Keratinocyte (primary cell): ENCODE measurements at regions not wholly inside any gene's neighbourhood (a gene's known extent, or its start where the extent isn't known, plus 50 kb on each side); places are given as distances from the start of the nearest gene placed in this dataset.

Source experiments
- DNase-seq: peaks from one replicate; pipeline ENCODE4 v3.0.0-alpha.2; 2011; ENCODE audit warnings: low read depth, missing footprints, low spot score
- FAIRE-seq: peaks from 2 replicates; lab custom pipeline; 2011; peaks lifted over from hg19 to GRCh38; lab: Jason Lieb, UNC
- H2AFZ ChIP-seq: 2 replicates; pipeline ENCODE4 v1.6.0; 2012; ENCODE audit warnings: low read length, control low read depth, inconsistent platforms; ENCODE audit not compliant: control insufficient read depth
- H3K27ac ChIP-seq: 2 replicates; pipeline ENCODE4 v1.5.1; 2011; ENCODE audit warnings: low read length; ENCODE audit not compliant: control insufficient read depth, insufficient read depth
- H3K27me3 ChIP-seq: 3 replicates; pipeline ENCODE4 v1.6.0; 2011; ENCODE audit warnings: low read length; ENCODE audit not compliant: control insufficient read depth, insufficient read depth; ENCODE audit errors: extremely low read depth
- H3K36me3 ChIP-seq, 2 experiments: 2 replicates in 1 of 2; 3 replicates in 1 of 2; pipeline ENCODE4 v1.5.1; 2011; ENCODE audit warnings: low read length in 2 of 2, mild to moderate bottlenecking in 1 of 2; ENCODE audit not compliant: control insufficient read depth in 2 of 2, insufficient read depth in 2 of 2; ENCODE audit errors: extremely low read depth in 1 of 2
- H3K4me1 ChIP-seq: 3 replicates; pipeline ENCODE4 v1.5.1; 2011; ENCODE audit warnings: low read length; ENCODE audit not compliant: control insufficient read depth, insufficient read depth; ENCODE audit errors: extremely low read depth
- H3K4me2 ChIP-seq: 3 replicates; pipeline ENCODE4 v1.6.0; 2011; ENCODE audit warnings: low read depth, low read length; ENCODE audit not compliant: control insufficient read depth, insufficient read depth; ENCODE audit errors: extremely low read depth
- H3K4me3 ChIP-seq, 3 experiments: fragments of 200-600 bp in 1 of 3; sonication (generic) in 1 of 3; 2 replicates in 2 of 3; 3 replicates in 1 of 3; pipeline ENCODE4 v1.5.1; 2011 to 2016; ENCODE audit warnings: low read length in 3 of 3, mild to moderate bottlenecking in 3 of 3, control low read depth in 2 of 3, inconsistent platforms in 1 of 3, low read depth in 1 of 3, mixed read lengths in 1 of 3, mixed run types in 1 of 3, moderate library complexity in 1 of 3; ENCODE audit not compliant: control insufficient read depth in 2 of 3, insufficient read depth in 2 of 3; ENCODE audit errors: extremely low read depth in 1 of 3
- H3K79me2 ChIP-seq: 2 replicates; pipeline ENCODE4 v1.6.0; 2012; ENCODE audit warnings: low read length; ENCODE audit not compliant: control insufficient read depth, insufficient read depth
- H3K9ac ChIP-seq: 3 replicates; pipeline ENCODE4 v1.6.0; 2011; ENCODE audit warnings: low read length; ENCODE audit not compliant: control insufficient read depth, insufficient read depth; ENCODE audit errors: extremely low read depth
- H3K9me1 ChIP-seq: 3 replicates; pipeline ENCODE4 v1.6.0; 2011; ENCODE audit warnings: low read length; ENCODE audit not compliant: control insufficient read depth, insufficient read depth; ENCODE audit errors: extremely low read depth
- H3K9me3 ChIP-seq: 2 replicates; pipeline ENCODE4 v1.5.1; 2012; ENCODE audit warnings: low read depth, low read length; ENCODE audit not compliant: control insufficient read depth
- H4K20me1 ChIP-seq: 3 replicates; pipeline ENCODE4 v1.6.0; 2011; ENCODE audit warnings: low read length; ENCODE audit not compliant: control insufficient read depth, insufficient read depth; ENCODE audit errors: extremely low read depth
- CTCF ChIP-seq, 3 experiments: IDR thresholded peaks in 1 of 3; conservative IDR thresholded peaks in 1 of 3; optimal IDR thresholded peaks in 1 of 3; 2 replicates in 2 of 3; 3 replicates in 1 of 3; pipeline versions ENCODE3 to v1.5.1; 2011; ENCODE audit warnings: low read length in 3 of 3, mild to moderate bottlenecking in 3 of 3, moderate library complexity in 2 of 3, control low read depth in 1 of 3, inconsistent platforms in 1 of 3; ENCODE audit not compliant: insufficient read depth in 2 of 3; ENCODE audit errors: extremely low read depth in 1 of 3
- EZH2 ChIP-seq: IDR thresholded peaks from one replicate; pipeline ENCODE4 v1.6.1; 2012; ENCODE audit warnings: inconsistent platforms, mild to moderate bottlenecking, low read length, moderate library complexity
- dilution Hi-C: fragments of 300-500 bp; cut with MboI; formaldehyde crosslinking; loops from one replicate; pipeline ENCODE4 v1.7.0; 2020; ENCODE audit warnings: low sequenced_read_pairs; ENCODE audit not compliant: extremely low pct_ligation_motif_present

GRCh38 chr6:67886840-67887292 lies 748.2 kb upstream of the ADGRB3 start:
- H3K4me2 ChIP-seq: no peak overlapping the region
- H3K4me1 ChIP-seq: no peaks in the 10 kb centered on the region
- H3K9ac ChIP-seq: no peak overlapping the region
- no peaks in the 10 kb centered on the region for H3K36me3 ChIP-seq
- no peak overlapping the region for H2AFZ ChIP-seq
- no peak for FAIRE-seq
- H3K27me3 ChIP-seq: no peaks in the 10 kb centered on the region
- H3K27ac ChIP-seq: no peak overlapping the region
- no peaks in the 10 kb centered on the region for H3K79me2 ChIP-seq
- DNase-seq: no peak
- no peak overlapping the region for H3K4me3 ChIP-seq
- H3K9me3 ChIP-seq: no peaks in the 10 kb centered on the region
- no peaks in the 10 kb centered on the region for H3K9me1 ChIP-seq
- dilution Hi-C loops: no loop called here
- no peak for TF ChIP-seq CTCF (optimal IDR thresholded peaks at IDR 0.05 in 1 of 3, IDR thresholded peaks at IDR 0.05 in 1 of 3, conservative IDR thresholded peaks at IDR 0.05 in 1 of 3; ENCODE audit: extremely low read depth in 1 of 3, insufficient read depth in 2 of 3, low read length in 3 of 3)
- no peak for TF ChIP-seq EZH2
- no peaks in the 10 kb centered on the region for H4K20me1 ChIP-seq

GRCh38 chr6:67886036-67886707 lies 748.9 kb upstream of the ADGRB3 start:
- TF ChIP-seq CTCF (optimal IDR thresholded peaks at IDR 0.05 in 1 of 3, IDR thresholded peaks at IDR 0.05 in 1 of 3, conservative IDR thresholded peaks at IDR 0.05 in 1 of 3; ENCODE audit: extremely low read depth in 1 of 3, insufficient read depth in 2 of 3, low read length in 3 of 3) (no peak), EZH2 (no peak)
- Histone ChIP-seq H4K20me1 (no peaks in the 10 kb centered on the region), H3K79me2 (no peaks in the 10 kb centered on the region), H3K27me3 (no peaks in the 10 kb centered on the region), H3K27ac (no peak overlapping the region), H3K9me3 (no peaks in the 10 kb centered on the region), H3K4me3 (no peak overlapping the region), H2AFZ (no peak overlapping the region), H3K9me1 (no peaks in the 10 kb centered on the region), H3K9ac (no peak overlapping the region), H3K4me1 (no peaks in the 10 kb centered on the region), H3K4me2 (no peak overlapping the region), H3K36me3 (no peaks in the 10 kb centered on the region)
- dilution Hi-C loops: no loop called here
- DNase-seq: no peak
- no peak for FAIRE-seq
